ENCODE measurements at regions not wholly inside any gene's neighbourhood (a gene's known extent, or its start where the extent isn't known, plus 50 kb on each side); places are given as distances from the start of the nearest gene placed in this dataset.
"Not testable (repeated sequence)": the region's sequence is repeated elsewhere in the genome, so short reads cannot be mapped to it uniquely, and the experiment has no call there.

- TF ChIP-seq CTCF (IDR thresholded peaks at IDR 0.05; ENCODE audit: poor library complexity); EZH2 (IDR thresholded peaks at IDR 0.05; ENCODE audit: borderline replicate concordance); EZH2phosphoT487 (IDR thresholded peaks at IDR 0.05; ENCODE audit: low read depth, severe bottlenecking, unreplicated experiment): not testable (repeated sequence)
Observed at GRCh38 chr5:7289634-7290033, 106.3 kb upstream of the ADCY2 start.
